Hepatocyte (in vitro differentiated cells): ENCODE measurements at regions not wholly inside any gene's neighbourhood (a gene's known extent, or its start where the extent isn't known, plus 50 kb on each side); places are given as distances from the start of the nearest gene placed in this dataset.
"Not testable (repeated sequence)": the region's sequence is repeated elsewhere in the genome, so short reads cannot be mapped to it uniquely, and the experiment has no call there.

Experiments used
- DNase-seq: peaks from one replicate; pipeline ENCODE4 v3.0.0-alpha.2; 2016; ENCODE audit warnings: low spot score
- H2AFZ ChIP-seq: fragments of 200-600 bp; sonication (generic); 2 replicates; pipeline ENCODE4 v1.6.0; 2016; ENCODE audit warnings: antibody characterized with exemption, mild to moderate bottlenecking
- H3K27ac ChIP-seq: fragments of 200-600 bp; sonication (generic); 2 replicates; pipeline ENCODE4 v1.5.1; 2016; ENCODE audit warnings: mild to moderate bottlenecking
- H3K27me3 ChIP-seq: fragments of 200-600 bp; sonication (generic); 2 replicates; pipeline ENCODE4 v1.6.1; 2016
- H3K36me3 ChIP-seq: fragments of 200-600 bp; sonication (generic); replicated peaks from 2 replicates; pipeline ENCODE4 v1.5.1; 2016; ENCODE audit warnings: low read depth; ENCODE audit not compliant: insufficient read depth
- H3K4me1 ChIP-seq: fragments of 200-600 bp; sonication (generic); 2 replicates; pipeline ENCODE4 v1.5.1; 2016; ENCODE audit warnings: mild to moderate bottlenecking, moderate library complexity; ENCODE audit not compliant: insufficient read depth
- H3K4me2 ChIP-seq: fragments of 200-600 bp; sonication (generic); 2 replicates; pipeline ENCODE4 v1.6.0; 2016
- H3K4me3 ChIP-seq: fragments of 200-600 bp; sonication (generic); 2 replicates; pipeline ENCODE4 v1.5.1; 2016; ENCODE audit warnings: mild to moderate bottlenecking
- H3K79me2 ChIP-seq: fragments of 200-600 bp; sonication (generic); 2 replicates; pipeline ENCODE4 v1.6.0; 2017; ENCODE audit warnings: mild to moderate bottlenecking
- H3K9me2 ChIP-seq: fragments of 200-600 bp; sonication (generic); replicated peaks from 2 replicates; pipeline ENCODE4 v1.6.0; 2017; ENCODE audit warnings: mild to moderate bottlenecking; ENCODE audit not compliant: insufficient read depth
- H3K9me3 ChIP-seq: fragments of 200-600 bp; sonication (generic); 2 replicates; pipeline ENCODE4 v1.5.1; 2016; ENCODE audit warnings: low read depth, mild to moderate bottlenecking
- H4K20me1 ChIP-seq: fragments of 200-600 bp; sonication (generic); 2 replicates; pipeline ENCODE4 v1.6.0; 2016; ENCODE audit warnings: mild to moderate bottlenecking; ENCODE audit not compliant: insufficient read depth, poor library complexity, severe bottlenecking
- CTCF ChIP-seq: fragments of 200-600 bp; sonication (generic); IDR thresholded peaks from 2 replicates; pipeline ENCODE4 v1.5.1; 2016; ENCODE audit warnings: antibody characterized with exemption, mild to moderate bottlenecking; ENCODE audit not compliant: poor library complexity
- EZH2 ChIP-seq: fragments of 200-600 bp; sonication (generic); IDR thresholded peaks from 2 replicates; pipeline ENCODE4 v1.6.1; 2016; ENCODE audit warnings: antibody characterized with exemption, mild to moderate bottlenecking, borderline replicate concordance
- EZH2phosphoT487 ChIP-seq: fragments of 200-600 bp; sonication (generic); IDR thresholded peaks from one replicate; pipeline ENCODE4 v1.6.1; 2018; ENCODE audit warnings: antibody characterized with exemption, mild to moderate bottlenecking, low read depth, moderate library complexity; ENCODE audit not compliant: unreplicated experiment, severe bottlenecking
- WGBS: methylation state at CpG from one replicate; pipeline ENCODE4 v1.1.6; 2016; ENCODE audit warnings: low lambda C conversion rate; ENCODE audit errors: missing lambda C conversion rate; 5-methylcytosine and 5-hydroxymethylcytosine counted together

GRCh38 chr2:109675666-109676345 is 61.6 kb downstream of the SOWAHC start:
- Histone ChIP-seq H2AFZ (no peak overlapping the region), H4K20me1 (no peaks in the 10 kb centered on the region), H3K79me2 (no peaks in the 10 kb centered on the region), H3K4me1 (peaks cover 46% of the 10 kb centered on the region), H3K9me3 (no peaks in the 10 kb centered on the region), H3K4me3 (no peak overlapping the region), H3K27me3 (no peaks in the 10 kb centered on the region), H3K36me3 (no peaks in the 10 kb centered on the region), H3K4me2 (peak overlapping the region; percentile 44), H3K27ac (peak overlapping the region; percentile 25), H3K9me2 (no peaks in the 10 kb centered on the region)
- no peak for TF ChIP-seq CTCF
- TF ChIP-seq EZH2 = no peak
- no peak for TF ChIP-seq EZH2phosphoT487
- DNase-seq = no peak
- WGBS = 81% methylated on average over 16 of the region's 17 CpGs

GRCh38 chr2:109676346-109676902 is 62.3 kb downstream of the SOWAHC start:
- 79% methylated on average over 7 of the region's 7 CpGs for WGBS
- H3K4me2 ChIP-seq = no peak overlapping the region
- no peaks in the 10 kb centered on the region for H3K79me2 ChIP-seq
- H3K9me3 ChIP-seq = no peaks in the 10 kb centered on the region
- no peaks in the 10 kb centered on the region for H4K20me1 ChIP-seq
- H3K36me3 ChIP-seq = no peaks in the 10 kb centered on the region
- no peak for DNase-seq
- no peak overlapping the region for H3K4me3 ChIP-seq
- H3K27me3 ChIP-seq = no peaks in the 10 kb centered on the region
- H3K27ac ChIP-seq = peak overlapping the region; percentile 25
- peaks cover 51% of the 10 kb centered on the region for H3K4me1 ChIP-seq
- no peak overlapping the region for H2AFZ ChIP-seq
- TF ChIP-seq CTCF = no peak
- no peak for TF ChIP-seq EZH2
- no peak for TF ChIP-seq EZH2phosphoT487
- H3K9me2 ChIP-seq = no peaks in the 10 kb centered on the region

GRCh38 chr2:109677121-109677731 is 63.1 kb downstream of the SOWAHC start:
- not testable (repeated sequence) for H3K36me3 ChIP-seq, H3K9me3 ChIP-seq, H2AFZ ChIP-seq, H3K9me2 ChIP-seq, H3K27ac ChIP-seq, H4K20me1 ChIP-seq, H3K4me3 ChIP-seq, H3K27me3 ChIP-seq, H3K79me2 ChIP-seq, DNase-seq, H3K4me2 ChIP-seq
- 44% methylated on average over 7 of the region's 7 CpGs for WGBS
- H3K4me1 ChIP-seq = peaks cover 51% of the 10 kb centered on the region

- Histone ChIP-seq H3K4me3 (no peak overlapping the region), H3K4me1 (peaks cover 51% of the 10 kb centered on the region), H3K36me3 (no peaks in the 10 kb centered on the region), H3K9me2 (no peaks in the 10 kb centered on the region), H3K27me3 (no peaks in the 10 kb centered on the region), H3K27ac (no peak overlapping the region), H3K4me2 (no peak overlapping the region), H4K20me1 (no peaks in the 10 kb centered on the region), H2AFZ (no peak overlapping the region), H3K79me2 (no peaks in the 10 kb centered on the region), H3K9me3 (no peaks in the 10 kb centered on the region)
- no peak for TF ChIP-seq EZH2
- TF ChIP-seq CTCF = no peak
- TF ChIP-seq EZH2phosphoT487 = no peak
- no peak for DNase-seq
- 85% methylated on average over 12 of the region's 12 CpGs for WGBS
These were observed 63.8 kb downstream of the SOWAHC start for GRCh38 chr2:109677835-109678580.

GRCh38 chr2:109678724-109679201 is 64.6 kb downstream of the SOWAHC start:
- H3K4me2 ChIP-seq, H2AFZ ChIP-seq: not testable (repeated sequence)
- WGBS = 82% methylated on average over 10 of the region's 10 CpGs

More at GRCh38 chr2:109678724-109679201, 64.6 kb downstream of the SOWAHC start:
- Histone ChIP-seq H3K27ac (peak overlapping the region; percentile 25), H3K4me1 (peaks cover 51% of the 10 kb centered on the region)
- not testable (repeated sequence) for H3K9me2 ChIP-seq, H3K4me3 ChIP-seq, H3K36me3 ChIP-seq, H3K9me3 ChIP-seq, H3K27me3 ChIP-seq, DNase-seq, H4K20me1 ChIP-seq, H3K79me2 ChIP-seq
